ENCODE measurements at regions not wholly inside any gene's neighbourhood (a gene's known extent, or its start where the extent isn't known, plus 50 kb on each side); places are given as distances from the start of the nearest gene placed in this dataset.

GRCh38 chr13:90696254-90696653 is 651.2 kb upstream of the MIR17HG start:
- Histone ChIP-seq H2AFZ (ENCODE audit: low read length) (peak overlapping the region; percentile 39; the same call in 1 of the 2 replicates), H3K9me3 (ENCODE audit: low read length) (no peaks in the 10 kb centered on the region), H3K9me2 (replicated peaks; ENCODE audit: low read length) (no peaks in the 10 kb centered on the region), H3K27ac (ENCODE audit: low read length) (peak overlapping the region; percentile 99), H3F3A (ENCODE audit: low read length, unreplicated experiment) (no peaks in the 10 kb centered on the region), H3K4me3 (ENCODE audit: low read length) (peak overlapping the region; percentile 54; the same call in 1 of the 2 replicates), H4K20me1 (ENCODE audit: low read length) (no peaks in the 10 kb centered on the region), H3K9ac (ENCODE audit: low read length) (peak overlapping the region; percentile 71), H3K4me1 (ENCODE audit: insufficient read depth, low read length) (peaks cover 23% of the 10 kb centered on the region), H3K36me3 (ENCODE audit: low read depth, low read length) (no peaks in the 10 kb centered on the region), H3K79me2 (ENCODE audit: low read length) (no peaks in the 10 kb centered on the region), H3K4me2 (ENCODE audit: low read length) (peak overlapping the region; percentile 84), H3K27me3 (ENCODE audit: low read length) (no peaks in the 10 kb centered on the region)
- intact Hi-C loops (cut with micrococcal nuclease), result loop anchor here (1.0 to 5.0 kb wide), 3 partner anchors 141 to 239 kb away; no protein-coding TSS in a partner anchor
- CTCF ChIA-PET, result no interaction called here
- ATAC-seq, result peak; percentile 84
- TF ChIP-seq EZH2 (IDR thresholded peaks at IDR 0.05; ENCODE audit: low read length, unreplicated experiment) (no peak), EZH2phosphoT487 (IDR thresholded peaks at IDR 0.05; ENCODE audit: borderline replicate concordance, low read length) (no peak), CTCF (conservative IDR thresholded peaks at IDR 0.05; ENCODE audit: low read depth, low read length) (no peak)
- TSS peak; percentile 98 for BruUV-seq (replicated peaks)
- POLR2A ChIA-PET (ENCODE audit: unreplicated experiment), result no interaction called here
- peak; percentile 74 for DNase-seq

- H3F3A ChIP-seq (ENCODE audit: low read length, unreplicated experiment), result no peaks in the 10 kb centered on the region
- H4K20me1 ChIP-seq (ENCODE audit: low read length), result no peaks in the 10 kb centered on the region
- no peaks in the 10 kb centered on the region for H3K27me3 ChIP-seq (ENCODE audit: low read length)
- peak; percentile 67 for DNase-seq
- peaks cover 23% of the 10 kb centered on the region for H3K4me1 ChIP-seq (ENCODE audit: insufficient read depth, low read length)
- ChIA-PET CTCF (no interaction called here), POLR2A (ENCODE audit: unreplicated experiment) (no interaction called here)
- H3K27ac ChIP-seq (ENCODE audit: low read length), result peak overlapping the region; percentile 99
- intact Hi-C loops (cut with micrococcal nuclease), result loop anchor here (1.0 to 5.0 kb wide), 3 partner anchors 141 to 239 kb away; no protein-coding TSS in a partner anchor
- H2AFZ ChIP-seq (ENCODE audit: low read length), result peak overlapping the region; percentile 39; the same call in 1 of the 2 replicates
- peak overlapping the region; percentile 71 for H3K9ac ChIP-seq (ENCODE audit: low read length)
- peak overlapping the region; percentile 84 for H3K4me2 ChIP-seq (ENCODE audit: low read length)
- peak; percentile 93 for ATAC-seq
- no peak for TF ChIP-seq EZH2 (IDR thresholded peaks at IDR 0.05; ENCODE audit: low read length, unreplicated experiment)
- TF ChIP-seq EZH2phosphoT487 (IDR thresholded peaks at IDR 0.05; ENCODE audit: borderline replicate concordance, low read length), result no peak
- TF ChIP-seq CTCF (conservative IDR thresholded peaks at IDR 0.05; ENCODE audit: low read depth, low read length), result no peak
- no peaks in the 10 kb centered on the region for H3K36me3 ChIP-seq (ENCODE audit: low read depth, low read length)
- no peaks in the 10 kb centered on the region for H3K79me2 ChIP-seq (ENCODE audit: low read length)
- no peaks in the 10 kb centered on the region for H3K9me2 ChIP-seq (replicated peaks; ENCODE audit: low read length)
- peak overlapping the region; percentile 54; the same call in 1 of the 2 replicates for H3K4me3 ChIP-seq (ENCODE audit: low read length)
- H3K9me3 ChIP-seq (ENCODE audit: low read length), result no peaks in the 10 kb centered on the region
- TSS peak; percentile 73 for BruUV-seq (replicated peaks)
Measured at GRCh38 chr13:90696656-90697055, 650.8 kb upstream of the MIR17HG start.

- H3K4me3 ChIP-seq (ENCODE audit: low read length), result no peak overlapping the region
- H3K4me1 ChIP-seq (ENCODE audit: insufficient read depth, low read length), result peaks cover 23% of the 10 kb centered on the region
- no peak for TF ChIP-seq CTCF (conservative IDR thresholded peaks at IDR 0.05; ENCODE audit: low read depth, low read length)
- no peak overlapping the region for H3K9ac ChIP-seq (ENCODE audit: low read length)
- intact Hi-C loops (cut with micrococcal nuclease), result no loop called here
- ChIA-PET CTCF (no interaction called here), POLR2A (ENCODE audit: unreplicated experiment) (no interaction called here)
- no peaks in the 10 kb centered on the region for H3K36me3 ChIP-seq (ENCODE audit: low read depth, low read length)
- no peaks in the 10 kb centered on the region for H3K79me2 ChIP-seq (ENCODE audit: low read length)
- no TSS peak for BruUV-seq (replicated peaks)
- no peaks in the 10 kb centered on the region for H3K9me3 ChIP-seq (ENCODE audit: low read length)
- no peaks in the 10 kb centered on the region for H3K9me2 ChIP-seq (replicated peaks; ENCODE audit: low read length)
- H3F3A ChIP-seq (ENCODE audit: low read length, unreplicated experiment), result no peaks in the 10 kb centered on the region
- H3K27me3 ChIP-seq (ENCODE audit: low read length), result no peaks in the 10 kb centered on the region
- no peaks in the 10 kb centered on the region for H4K20me1 ChIP-seq (ENCODE audit: low read length)
- no peak for DNase-seq
- H2AFZ ChIP-seq (ENCODE audit: low read length), result no peak overlapping the region
- ATAC-seq, result no peak
- no peak overlapping the region for H3K27ac ChIP-seq (ENCODE audit: low read length)
- H3K4me2 ChIP-seq (ENCODE audit: low read length), result no peak overlapping the region
Measured at GRCh38 chr13:90700340-90700739, 647.1 kb upstream of the MIR17HG start.
